ENCODE measurements at regions not wholly inside any gene's neighbourhood (a gene's known extent, or its start where the extent isn't known, plus 50 kb on each side); places are given as distances from the start of the nearest gene placed in this dataset.
A peak's percentile ranks its signal among the peaks of the same experiment; 100 is the strongest.

DNA sequence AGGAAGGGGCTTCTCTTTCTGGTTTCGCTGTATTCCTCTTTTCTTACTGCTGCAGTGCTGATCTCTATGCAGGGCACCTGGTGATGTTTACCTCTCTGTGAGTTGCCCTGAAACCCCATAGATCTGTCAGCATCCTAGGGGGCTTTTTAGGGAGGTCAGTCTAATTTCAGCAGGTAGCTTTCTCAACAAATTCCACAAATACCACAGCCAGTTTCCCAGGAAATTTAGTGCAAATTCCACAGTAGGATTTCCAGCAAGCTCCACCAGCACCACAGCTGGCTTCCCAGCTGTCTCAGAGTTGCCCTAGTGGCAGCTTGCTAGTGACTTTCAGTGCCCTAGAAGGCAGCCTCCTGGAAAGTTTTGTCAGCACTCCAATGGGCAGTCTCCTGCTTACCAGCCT is 379.1 kb upstream of the SMC2 start:
- in situ Hi-C loops (cut with HindIII; ENCODE audit: low sequenced_read_pairs) = no loop called here

DNA sequence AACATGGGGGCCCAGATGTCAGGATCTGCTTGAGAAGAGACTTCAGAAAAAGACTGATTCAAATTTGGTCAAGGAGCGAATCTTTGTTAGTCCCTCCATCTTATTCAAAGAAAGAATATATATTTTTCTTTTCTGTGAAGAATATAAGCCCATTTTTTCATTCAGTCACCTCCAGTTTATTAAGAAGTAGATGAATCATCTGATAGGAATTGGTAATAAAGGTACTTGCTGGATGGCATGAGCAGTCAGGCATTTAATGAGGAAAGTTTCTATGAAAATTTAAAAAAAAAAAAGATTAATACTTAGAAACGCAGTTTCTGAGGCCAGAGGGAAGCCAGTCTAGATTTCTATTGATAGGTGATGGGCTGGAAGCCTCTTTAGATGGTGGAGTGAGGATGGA is 373.1 kb upstream of the SMC2 start:
- in situ Hi-C loops (cut with HindIII; ENCODE audit: low sequenced_read_pairs) = no loop called here
- H3K4me3 ChIP-seq (ENCODE audit: low read depth, low read length) = no peak overlapping the region
- no peak for DNase-seq (ENCODE audit: low read depth, low spot score)
- TF ChIP-seq CTCF (IDR thresholded peaks at IDR 0.05; ENCODE audit: low read depth, low read length) = no peak

More for the DNA sequence above, 379.1 kb upstream of the SMC2 start:
- TF ChIP-seq CTCF (IDR thresholded peaks at IDR 0.05; ENCODE audit: low read depth, low read length) = no peak
- DNase-seq (ENCODE audit: low read depth, low spot score) = no peak
- H3K4me3 ChIP-seq (ENCODE audit: low read depth, low read length) = no peak overlapping the region

- in situ Hi-C loops (cut with HindIII; ENCODE audit: low sequenced_read_pairs) = no loop called here
- TF ChIP-seq CTCF (IDR thresholded peaks at IDR 0.05; ENCODE audit: low read depth, low read length) = no peak
- no peak for DNase-seq (ENCODE audit: low read depth, low spot score)
- no peak overlapping the region for H3K4me3 ChIP-seq (ENCODE audit: low read depth, low read length)
Measured at GRCh38 chr9:103730866-103731265, 363.2 kb upstream of the SMC2 start.

- no peak for TF ChIP-seq CTCF (IDR thresholded peaks at IDR 0.05; ENCODE audit: low read depth, low read length)
- in situ Hi-C loops (cut with HindIII; ENCODE audit: low sequenced_read_pairs) = no loop called here
- peak; percentile 13 for DNase-seq (ENCODE audit: low read depth, low spot score)
- no peak overlapping the region for H3K4me3 ChIP-seq (ENCODE audit: low read depth, low read length)
Measured at GRCh38 chr9:103731541-103731940, 362.6 kb upstream of the SMC2 start.

GRCh38 chr9:103734471-103734870 is 359.6 kb upstream of the SMC2 start:
- in situ Hi-C loops (cut with HindIII; ENCODE audit: low sequenced_read_pairs) = no loop called here
- no peak overlapping the region for H3K4me3 ChIP-seq (ENCODE audit: low read depth, low read length)
- no peak for TF ChIP-seq CTCF (IDR thresholded peaks at IDR 0.05; ENCODE audit: low read depth, low read length)
- DNase-seq (ENCODE audit: low read depth, low spot score) = peak; percentile 18

DNA sequence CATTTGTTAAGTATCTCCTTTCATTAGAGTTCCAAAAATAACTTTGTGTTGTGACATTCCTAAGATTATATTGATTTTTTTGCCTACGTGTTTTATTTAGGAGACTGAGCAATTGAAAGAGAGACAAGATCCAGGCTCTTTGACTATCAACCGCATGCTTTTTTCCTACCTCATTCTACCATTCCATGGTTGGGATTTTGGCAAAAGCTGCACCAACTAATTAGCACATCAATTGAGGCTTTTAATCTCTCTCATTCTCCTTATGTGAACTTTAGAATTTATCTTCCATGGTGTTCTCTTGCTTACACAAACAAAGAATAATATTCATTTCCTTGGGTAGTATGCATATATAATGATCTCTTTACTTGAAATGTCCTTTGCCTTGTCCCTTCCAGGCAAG is 338.7 kb upstream of the SMC2 start:
- no peak for DNase-seq (ENCODE audit: low read depth, low spot score)
- in situ Hi-C loops (cut with HindIII; ENCODE audit: low sequenced_read_pairs) = no loop called here
- no peak overlapping the region for H3K4me3 ChIP-seq (ENCODE audit: low read depth, low read length)
- no peak for TF ChIP-seq CTCF (IDR thresholded peaks at IDR 0.05; ENCODE audit: low read depth, low read length)

DNA sequence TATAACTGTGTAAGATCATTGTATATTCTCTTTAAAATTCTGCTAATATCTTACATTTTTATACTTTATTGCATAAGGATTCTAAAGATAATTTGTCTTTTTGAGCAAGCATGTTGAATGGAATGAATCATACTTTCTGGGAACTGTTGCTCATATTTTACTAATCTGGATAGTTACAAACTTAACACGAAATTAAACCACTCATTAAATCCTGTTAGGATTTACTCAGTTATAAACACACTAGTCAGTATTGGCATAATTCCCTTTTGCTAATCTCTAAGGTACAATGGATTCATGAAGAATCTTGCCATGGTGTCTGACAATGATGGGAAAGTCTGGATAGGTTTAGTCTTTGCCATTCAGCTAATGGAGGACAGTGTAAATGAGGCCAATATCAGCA is 338.1 kb upstream of the SMC2 start:
- no peak for TF ChIP-seq CTCF (IDR thresholded peaks at IDR 0.05; ENCODE audit: low read depth, low read length)
- DNase-seq (ENCODE audit: low read depth, low spot score) = no peak
- in situ Hi-C loops (cut with HindIII; ENCODE audit: low sequenced_read_pairs) = no loop called here
- H3K4me3 ChIP-seq (ENCODE audit: low read depth, low read length) = no peak overlapping the region

All from astrocyte of the spinal cord (primary cell).